ENCODE measurements at regions not wholly inside any gene's neighbourhood (a gene's known extent, or its start where the extent isn't known, plus 50 kb on each side); places are given as distances from the start of the nearest gene placed in this dataset.

DNA sequence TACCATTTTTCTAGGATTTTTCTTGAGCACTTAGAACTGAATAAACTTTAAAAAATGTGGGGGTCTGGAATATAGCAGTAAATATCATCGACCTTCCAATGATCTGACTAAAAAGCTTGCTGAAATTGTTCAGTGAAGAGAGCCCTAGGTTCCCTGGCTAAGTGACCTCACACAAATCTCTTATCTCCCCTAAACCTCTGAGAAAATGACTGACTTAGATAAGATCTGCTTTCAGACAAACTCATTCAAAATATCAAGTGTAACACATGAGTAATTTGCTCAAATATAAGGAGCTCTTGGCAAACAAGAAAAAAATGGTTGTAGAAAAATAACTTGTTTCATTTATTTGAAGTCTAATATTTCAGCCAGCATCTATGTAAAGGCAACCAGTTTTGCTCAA, 441.7 kb upstream of the SLIT2 start:
- H3K9me3 ChIP-seq: no peaks in the 10 kb centered on the region
- H3K4me3 ChIP-seq (ENCODE audit: low read depth, low read length): no peak overlapping the region
- no peak for DNase-seq
- Mint-ChIP-seq H3K9me3 (ENCODE audit: unreplicated experiment) (no peaks in the 10 kb centered on the region), H3K27ac (ENCODE audit: unreplicated experiment) (no peak overlapping the region), H3K4me3 (ENCODE audit: unreplicated experiment) (no peak overlapping the region), H3K4me1 (ENCODE audit: low read depth, unreplicated experiment) (no peaks in the 10 kb centered on the region), H3K27me3 (ENCODE audit: insufficient read depth, unreplicated experiment) (no peaks in the 10 kb centered on the region), H3K36me3 (ENCODE audit: insufficient read depth, unreplicated experiment) (no peaks in the 10 kb centered on the region)
- no peaks in the 10 kb centered on the region for H3K4me1 ChIP-seq
- H3K36me3 ChIP-seq (ENCODE audit: control insufficient read depth, insufficient read depth, low read length): no peaks in the 10 kb centered on the region
- TF ChIP-seq, protein P1, sequence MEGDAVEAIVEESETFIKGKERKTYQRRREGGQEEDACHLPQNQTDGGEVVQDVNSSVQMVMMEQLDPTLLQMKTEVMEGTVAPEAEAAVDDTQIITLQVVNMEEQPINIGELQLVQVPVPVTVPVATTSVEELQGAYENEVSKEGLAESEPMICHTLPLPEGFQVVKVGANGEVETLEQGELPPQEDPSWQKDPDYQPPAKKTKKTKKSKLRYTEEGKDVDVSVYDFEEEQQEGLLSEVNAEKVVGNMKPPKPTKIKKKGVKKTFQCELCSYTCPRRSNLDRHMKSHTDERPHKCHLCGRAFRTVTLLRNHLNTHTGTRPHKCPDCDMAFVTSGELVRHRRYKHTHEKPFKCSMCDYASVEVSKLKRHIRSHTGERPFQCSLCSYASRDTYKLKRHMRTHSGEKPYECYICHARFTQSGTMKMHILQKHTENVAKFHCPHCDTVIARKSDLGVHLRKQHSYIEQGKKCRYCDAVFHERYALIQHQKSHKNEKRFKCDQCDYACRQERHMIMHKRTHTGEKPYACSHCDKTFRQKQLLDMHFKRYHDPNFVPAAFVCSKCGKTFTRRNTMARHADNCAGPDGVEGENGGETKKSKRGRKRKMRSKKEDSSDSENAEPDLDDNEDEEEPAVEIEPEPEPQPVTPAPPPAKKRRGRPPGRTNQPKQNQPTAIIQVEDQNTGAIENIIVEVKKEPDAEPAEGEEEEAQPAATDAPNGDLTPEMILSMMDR (IDR thresholded peaks at IDR 0.05; ENCODE audit: insufficient read depth in 1 of 2, low read depth in 1 of 2, low read length in 1 of 2, severe bottlenecking in 1 of 2, unreplicated experiment in 1 of 2): no peak
- H3K27me3 ChIP-seq (replicated peaks; ENCODE audit: control insufficient read depth, insufficient read depth, low read length): no peaks in the 10 kb centered on the region
- ChIA-PET CTCF (no interaction called here), POLR2A (no interaction called here)
- no TSS peak for BruUV-seq (replicated peaks)
- intact Hi-C loops (cut with micrococcal nuclease; ENCODE audit: unreplicated experiment): no loop called here

DNA sequence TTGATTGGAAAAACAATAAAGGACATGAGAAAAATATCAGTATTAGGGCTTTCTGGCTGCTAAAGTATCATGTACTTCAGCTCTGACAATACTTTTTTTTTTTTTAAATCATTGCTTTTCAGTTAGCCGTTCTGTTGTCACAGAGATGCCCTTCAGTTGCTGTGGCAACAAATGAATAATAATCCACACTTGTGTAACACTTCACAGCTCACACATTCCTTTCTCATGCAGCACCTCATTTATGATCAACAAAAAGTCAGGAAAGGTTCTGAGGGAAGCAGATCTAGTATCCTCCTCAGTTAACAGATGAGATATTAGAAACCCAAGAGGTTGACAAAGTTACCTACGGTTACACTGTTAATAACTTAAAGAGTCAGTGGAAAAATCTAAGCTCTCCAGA, 444.2 kb upstream of the SLIT2 start:
- TF ChIP-seq, protein P1 (IDR thresholded peaks at IDR 0.05; ENCODE audit: insufficient read depth in 1 of 2, low read depth in 1 of 2, low read length in 1 of 2, severe bottlenecking in 1 of 2, unreplicated experiment in 1 of 2): no peak
- Mint-ChIP-seq H3K4me3 (ENCODE audit: unreplicated experiment) (no peak overlapping the region), H3K36me3 (ENCODE audit: insufficient read depth, unreplicated experiment) (no peaks in the 10 kb centered on the region), H3K27me3 (ENCODE audit: insufficient read depth, unreplicated experiment) (no peaks in the 10 kb centered on the region), H3K27ac (ENCODE audit: unreplicated experiment) (no peak overlapping the region), H3K9me3 (ENCODE audit: unreplicated experiment) (no peaks in the 10 kb centered on the region), H3K4me1 (ENCODE audit: low read depth, unreplicated experiment) (no peaks in the 10 kb centered on the region)
- ChIA-PET CTCF (no interaction called here), POLR2A (no interaction called here)
- intact Hi-C loops (cut with micrococcal nuclease; ENCODE audit: unreplicated experiment): no loop called here
- no peaks in the 10 kb centered on the region for H3K36me3 ChIP-seq (ENCODE audit: control insufficient read depth, insufficient read depth, low read length)
- no peak for DNase-seq
- H3K4me1 ChIP-seq: no peaks in the 10 kb centered on the region
- no peak overlapping the region for H3K4me3 ChIP-seq (ENCODE audit: low read depth, low read length)
- no peaks in the 10 kb centered on the region for H3K9me3 ChIP-seq
- no peaks in the 10 kb centered on the region for H3K27me3 ChIP-seq (replicated peaks; ENCODE audit: control insufficient read depth, insufficient read depth, low read length)
- no TSS peak for BruUV-seq (replicated peaks)

DNA sequence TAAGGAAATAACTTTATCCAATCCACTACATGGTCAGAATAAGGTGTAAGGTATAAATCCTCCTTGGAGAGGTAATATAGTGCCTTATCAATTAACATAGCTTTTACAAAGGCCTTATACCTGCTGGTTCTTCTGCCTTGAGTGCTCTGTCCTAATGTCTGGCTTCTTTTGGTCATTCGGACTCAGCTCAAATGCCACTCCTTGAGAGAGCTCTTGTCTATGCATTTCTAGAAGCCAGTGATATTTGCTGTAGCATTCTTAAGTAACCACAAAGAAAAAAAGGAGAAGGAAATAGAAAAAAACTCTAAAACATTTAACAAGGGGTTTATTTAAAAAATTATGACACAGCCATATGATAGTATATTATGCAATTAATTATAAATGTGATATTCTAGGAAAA, 444.8 kb upstream of the SLIT2 start:
- no peaks in the 10 kb centered on the region for H3K9me3 ChIP-seq
- Mint-ChIP-seq H3K27ac (ENCODE audit: unreplicated experiment) (no peak overlapping the region), H3K4me3 (ENCODE audit: unreplicated experiment) (no peak overlapping the region), H3K27me3 (ENCODE audit: insufficient read depth, unreplicated experiment) (no peaks in the 10 kb centered on the region), H3K36me3 (ENCODE audit: insufficient read depth, unreplicated experiment) (no peaks in the 10 kb centered on the region), H3K4me1 (ENCODE audit: low read depth, unreplicated experiment) (no peaks in the 10 kb centered on the region), H3K9me3 (ENCODE audit: unreplicated experiment) (no peaks in the 10 kb centered on the region)
- no peak for DNase-seq
- H3K36me3 ChIP-seq (ENCODE audit: control insufficient read depth, insufficient read depth, low read length): no peaks in the 10 kb centered on the region
- no peaks in the 10 kb centered on the region for H3K4me1 ChIP-seq
- TF ChIP-seq, protein P1 (IDR thresholded peaks at IDR 0.05; ENCODE audit: insufficient read depth in 1 of 2, low read depth in 1 of 2, low read length in 1 of 2, severe bottlenecking in 1 of 2, unreplicated experiment in 1 of 2): no peak
- no peak overlapping the region for H3K4me3 ChIP-seq (ENCODE audit: low read depth, low read length)
- intact Hi-C loops (cut with micrococcal nuclease; ENCODE audit: unreplicated experiment): no loop called here
- POLR2A ChIA-PET: no interaction called here
- CTCF ChIA-PET: no interaction called here
- no peaks in the 10 kb centered on the region for H3K27me3 ChIP-seq (replicated peaks; ENCODE audit: control insufficient read depth, insufficient read depth, low read length)
- BruUV-seq (replicated peaks): no TSS peak

Data from Caco-2 (cell line).